HG03045 (cell line): ENCODE measurements at regions not wholly inside any gene's neighbourhood (a gene's known extent, or its start where the extent isn't known, plus 50 kb on each side); places are given as distances from the start of the nearest gene placed in this dataset.
"Not testable (repeated sequence)": the region's sequence is repeated elsewhere in the genome, so short reads cannot be mapped to it uniquely, and the experiment has no call there.

Experiments
- ATAC-seq: cut with Tn5 transposase; IDR thresholded peaks from one replicate; pipeline ENCODE4 v1.9.1; 2021; ENCODE audit warnings: mild to moderate bottlenecking, moderate library complexity; ENCODE audit not compliant: unreplicated experiment

GRCh38 chr13:26896986-26897668 lies 136.5 kb upstream of the GPR12 start:
- no peak for ATAC-seq

GRCh38 chr13:26895808-26896466 lies 135.4 kb upstream of the GPR12 start:
- ATAC-seq = no peak

GRCh38 chr13:26895081-26895807 lies 134.7 kb upstream of the GPR12 start:
- no peak for ATAC-seq

- no peak for ATAC-seq
Observed at GRCh38 chr13:26888632-26889031, 128.0 kb upstream of the GPR12 start.

- ATAC-seq = no peak
Observed at GRCh38 chr13:26887594-26887993, 127.0 kb upstream of the GPR12 start.

GRCh38 chr13:26883613-26884257 lies 123.1 kb upstream of the GPR12 start:
- no peak for ATAC-seq

GRCh38 chr13:26882731-26883130 lies 122.1 kb upstream of the GPR12 start:
- ATAC-seq = no peak

- no peak for ATAC-seq
Observed at GRCh38 chr13:26881154-26881553, 120.6 kb upstream of the GPR12 start.

GRCh38 chr13:26880735-26881134 lies 120.1 kb upstream of the GPR12 start:
- no peak for ATAC-seq

GRCh38 chr13:26878438-26878837 lies 117.9 kb upstream of the GPR12 start:
- no peak for ATAC-seq

- no peak for ATAC-seq
Observed at GRCh38 chr13:26873386-26873698, 112.8 kb upstream of the GPR12 start.

GRCh38 chr13:26872525-26873385 lies 112.2 kb upstream of the GPR12 start:
- no peak for ATAC-seq

- no peak for ATAC-seq
Observed at GRCh38 chr13:26867451-26868091, 107.0 kb upstream of the GPR12 start.

- ATAC-seq = no peak
Observed at GRCh38 chr13:26864576-26864975, 104.0 kb upstream of the GPR12 start.

GRCh38 chr13:26861941-26862340 lies 101.4 kb upstream of the GPR12 start:
- ATAC-seq = no peak

GRCh38 chr13:26855921-26856320 lies 95.3 kb upstream of the GPR12 start:
- ATAC-seq = no peak

GRCh38 chr13:26855071-26855470 lies 94.5 kb upstream of the GPR12 start:
- ATAC-seq = no peak

- no peak for ATAC-seq
Observed at GRCh38 chr13:26853323-26853722, 92.7 kb upstream of the GPR12 start.

- no peak for ATAC-seq
Observed at GRCh38 chr13:26847281-26847680, 86.7 kb upstream of the GPR12 start.

GRCh38 chr13:26845063-26845462 lies 84.5 kb upstream of the GPR12 start:
- ATAC-seq = not testable (repeated sequence)
